ENCODE measurements at regions not wholly inside any gene's neighbourhood (a gene's known extent, or its start where the extent isn't known, plus 50 kb on each side); places are given as distances from the start of the nearest gene placed in this dataset.
A peak's percentile ranks its signal among the peaks of the same experiment; 100 is the strongest.

DNA sequence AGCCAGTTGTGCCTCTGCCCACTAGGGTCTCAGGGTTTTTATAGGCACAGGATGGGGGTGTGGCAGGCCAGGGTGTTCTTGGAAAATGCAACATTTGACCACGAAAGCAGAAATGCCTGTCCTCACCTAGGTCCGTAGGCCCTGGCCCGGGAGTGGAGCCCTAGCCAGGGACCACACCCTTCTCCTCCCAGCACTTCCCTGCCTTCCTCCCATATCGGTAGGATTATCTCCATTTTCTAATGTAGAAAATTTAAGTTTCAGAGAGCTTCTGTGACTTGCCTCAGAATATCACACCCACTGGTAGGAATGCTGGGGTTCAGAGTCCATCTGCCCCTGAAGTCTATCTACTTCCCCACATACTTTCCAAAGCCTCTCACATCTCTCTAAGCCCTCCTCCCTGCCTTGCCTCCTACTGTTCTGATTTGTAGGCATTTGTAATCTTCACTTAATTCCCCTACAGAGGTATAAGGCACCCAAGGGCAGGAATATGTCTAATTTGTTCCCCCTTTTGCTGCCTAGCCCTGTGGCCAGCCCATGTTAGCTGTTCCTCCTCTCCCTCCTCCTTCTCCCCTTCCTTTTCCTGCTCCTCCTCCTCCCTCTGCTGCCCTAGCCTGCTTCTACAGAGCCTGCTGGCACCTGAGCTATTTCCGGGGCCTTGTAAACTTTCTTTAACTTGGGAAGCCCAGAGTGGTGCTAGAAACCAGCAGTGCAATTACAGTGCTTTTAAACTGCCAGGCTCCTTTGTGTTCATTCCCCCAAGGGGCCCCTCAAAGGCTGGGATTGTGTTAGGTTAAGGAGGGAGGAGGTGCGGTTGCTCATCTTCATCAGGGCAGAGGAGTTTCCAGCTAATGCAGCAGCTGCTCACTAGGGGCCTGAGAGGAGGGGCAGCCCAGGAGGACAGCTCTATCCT is 71.1 kb downstream of the MRPL46 start:
- Histone ChIP-seq H3F3A (replicated peaks; ENCODE audit: low read depth) (no peaks in the 10 kb centered on the region), H3K9me2 (ENCODE audit: insufficient read depth) (no peaks in the 10 kb centered on the region), H3K4me2 (no peak overlapping the region), H3K4me1 (ENCODE audit: insufficient read depth) (no peaks in the 10 kb centered on the region), H3K27me3 (ENCODE audit: insufficient read depth) (no peaks in the 10 kb centered on the region), H3K36me3 (ENCODE audit: insufficient read depth) (no peaks in the 10 kb centered on the region), H2AFZ (peak overlapping the region; percentile 91), H3K27ac (ENCODE audit: low read depth) (no peak overlapping the region), H3K4me3 (no peak overlapping the region), H3K79me2 (replicated peaks; ENCODE audit: insufficient read depth) (no peaks in the 10 kb centered on the region), H4K20me1 (replicated peaks; ENCODE audit: insufficient read depth) (no peaks in the 10 kb centered on the region)
- Mint-ChIP-seq H3K27ac (no peak overlapping the region), H3K4me1 (peaks cover 7% of the 10 kb centered on the region; the same call in 2 of the 3 replicates), H3K9me3 (no peaks in the 10 kb centered on the region), H3K4me3 (no peak overlapping the region), H3K27me3 (ENCODE audit: insufficient read depth, low read depth, poor library complexity) (peaks cover 2% of the 10 kb centered on the region), H3K36me3 (ENCODE audit: low read depth) (no peaks in the 10 kb centered on the region)
- DNase-seq (ENCODE audit: low spot score) (peak; percentile 13), ATAC-seq (peak; percentile 83)
- TF ChIP-seq CREB1 (CRISPR knock-in tag; IDR thresholded peaks at IDR 0.05; ENCODE audit: low read depth) (no peak), POLR2AphosphoS5 (IDR thresholded peaks at IDR 0.05; ENCODE audit: low read depth) (no peak), ETS1 (IDR thresholded peaks at IDR 0.05) (no peak), ZNF114 (CRISPR knock-in tag; IDR thresholded peaks at IDR 0.05) (no peak), REST (IDR thresholded peaks at IDR 0.05; ENCODE audit: unreplicated experiment) (no peak), CTCF (conservative IDR thresholded peaks at IDR 0.05; ENCODE audit: low read depth in 2 of 2) (no peak), ZNF462 (CRISPR knock-in tag; IDR thresholded peaks at IDR 0.05) (no peak), ZNF331 (CRISPR knock-in tag; IDR thresholded peaks at IDR 0.05; ENCODE audit: low read depth) (no peak), EZH2phosphoT487 (IDR thresholded peaks at IDR 0.05; ENCODE audit: unreplicated experiment) (no peak), JUNB (IDR thresholded peaks at IDR 0.05; ENCODE audit: unreplicated experiment) (no peak), STAT1 (IDR thresholded peaks at IDR 0.05; ENCODE audit: unreplicated experiment) (no peak), EZH2 (IDR thresholded peaks at IDR 0.05; ENCODE audit: low read depth, unreplicated experiment) (no peak), NANOG (IDR thresholded peaks at IDR 0.05; ENCODE audit: borderline replicate concordance) (no peak)
